Kidney (tissue), 13 donors: ENCODE measurements at regions not wholly inside any gene's neighbourhood (a gene's known extent, or its start where the extent isn't known, plus 50 kb on each side); places are given as distances from the start of the nearest gene placed in this dataset.

ENCODE experiments used
- DNase-seq, 5 donors: peaks; one replicate each; pipeline ENCODE4 v3.0.0-alpha.2; 2013 to 2020
- FAIRE-seq: peaks from 2 replicates; lab custom pipeline; 2012; peaks lifted over from hg19 to GRCh38; lab: Jason Lieb, UNC
- H3K27ac ChIP-seq, 2 donors: one replicate each; pipeline ENCODE4 v1.7.0; 2013; ENCODE audit warnings: low read depth in 2 of 2, low read length in 2 of 2, inconsistent platforms in 1 of 2
- H3K27me3 ChIP-seq: one replicate; pipeline ENCODE4 v1.7.1; 2013; ENCODE audit warnings: low read length, inconsistent platforms; ENCODE audit not compliant: control insufficient read depth, insufficient read depth
- H3K36me3 ChIP-seq, 3 donors: one replicate each; pipeline versions ENCODE4 v1.7.0 to v1.7.1; 2013; ENCODE audit warnings: low read length in 3 of 3, control low read depth in 1 of 3, inconsistent platforms in 1 of 3; ENCODE audit not compliant: insufficient read depth in 3 of 3, control insufficient read depth in 2 of 3
- H3K4me1 ChIP-seq, 3 donors: one replicate each; pipeline versions ENCODE4 v1.7.0 to v1.7.1; 2013; ENCODE audit warnings: low read length in 3 of 3, inconsistent platforms in 1 of 3, low read depth in 1 of 3; ENCODE audit not compliant: control insufficient read depth in 2 of 3, insufficient read depth in 2 of 3
- H3K4me3 ChIP-seq, 3 donors: one replicate each; pipeline versions ENCODE4 v1.7.0 to v1.8.1; 2013; ENCODE audit warnings: low read length in 3 of 3, control low read depth in 1 of 3, inconsistent platforms in 1 of 3
- H3K9ac ChIP-seq, 3 donors: one replicate each; pipeline versions ENCODE4 v1.7.0 to v1.7.1; 2013; ENCODE audit warnings: low read length in 3 of 3, control low read depth in 1 of 3, inconsistent platforms in 1 of 3
- H3K9me3 ChIP-seq, 3 donors: one replicate each; pipeline versions ENCODE4 v1.7.0 to v1.7.1; 2013; ENCODE audit warnings: low read length in 3 of 3, control low read depth in 1 of 3, inconsistent platforms in 1 of 3; ENCODE audit not compliant: control insufficient read depth in 2 of 3, insufficient read depth in 1 of 3
- intact Hi-C: fragments of 100-400 bp; cut with DNase I; formaldehyde crosslinking; loops from one replicate; pipeline ENCODE4 v1.11.1; 2022
- TF ChIP-seq, protein P1 (sequence below): IDR thresholded peaks from 3 replicates; pipeline ENCODE4 v1.5.1; 2012; ENCODE audit warnings: mild to moderate bottlenecking, moderate library complexity, borderline replicate concordance; ENCODE audit not compliant: insufficient read depth; ENCODE audit errors: extremely low read depth
- donor health status: control.
- donor health status: control.
- donor health status: control.
- donor health status: control.
- donor health status: control.
- donor health status: DM: yes; HTN: yes; CAD: no.
- donor health status: Normal renal cell carcinoma (clear cell type).

GRCh38 chr7:41568135-41568534, 134.8 kb downstream of the INHBA start:
- intact Hi-C loops, result no loop called here
- Histone ChIP-seq H3K27me3 (no peaks in the 10 kb centered on the region), H3K9me3 (no peaks in the 10 kb centered on the region), H3K9ac (no peak overlapping the region), H3K36me3 (no peaks in the 10 kb centered on the region), H3K4me3 (no peak overlapping the region), H3K27ac (no peak overlapping the region), H3K4me1 (no peaks in the 10 kb centered on the region)
- no peak for DNase-seq
- TF ChIP-seq, protein P1, sequence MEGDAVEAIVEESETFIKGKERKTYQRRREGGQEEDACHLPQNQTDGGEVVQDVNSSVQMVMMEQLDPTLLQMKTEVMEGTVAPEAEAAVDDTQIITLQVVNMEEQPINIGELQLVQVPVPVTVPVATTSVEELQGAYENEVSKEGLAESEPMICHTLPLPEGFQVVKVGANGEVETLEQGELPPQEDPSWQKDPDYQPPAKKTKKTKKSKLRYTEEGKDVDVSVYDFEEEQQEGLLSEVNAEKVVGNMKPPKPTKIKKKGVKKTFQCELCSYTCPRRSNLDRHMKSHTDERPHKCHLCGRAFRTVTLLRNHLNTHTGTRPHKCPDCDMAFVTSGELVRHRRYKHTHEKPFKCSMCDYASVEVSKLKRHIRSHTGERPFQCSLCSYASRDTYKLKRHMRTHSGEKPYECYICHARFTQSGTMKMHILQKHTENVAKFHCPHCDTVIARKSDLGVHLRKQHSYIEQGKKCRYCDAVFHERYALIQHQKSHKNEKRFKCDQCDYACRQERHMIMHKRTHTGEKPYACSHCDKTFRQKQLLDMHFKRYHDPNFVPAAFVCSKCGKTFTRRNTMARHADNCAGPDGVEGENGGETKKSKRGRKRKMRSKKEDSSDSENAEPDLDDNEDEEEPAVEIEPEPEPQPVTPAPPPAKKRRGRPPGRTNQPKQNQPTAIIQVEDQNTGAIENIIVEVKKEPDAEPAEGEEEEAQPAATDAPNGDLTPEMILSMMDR, result no peak
- no peak for FAIRE-seq

DNA sequence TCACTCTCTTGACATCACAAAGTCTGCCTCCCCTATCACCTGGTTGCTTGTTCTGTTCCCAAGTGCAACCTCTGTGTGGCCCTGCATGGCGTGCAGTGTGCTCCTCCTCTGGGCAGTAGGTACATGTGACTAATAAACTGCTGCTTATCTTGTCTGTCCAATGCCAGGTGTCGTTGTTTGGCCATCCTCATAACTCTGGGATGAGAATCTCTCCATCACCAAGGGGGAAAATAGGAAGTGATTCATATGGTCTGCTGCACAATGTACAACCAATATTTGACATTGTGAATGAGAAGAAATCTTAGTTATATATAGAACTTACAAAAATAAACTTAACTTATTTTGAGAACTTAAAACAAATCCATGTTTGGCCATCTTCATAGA, 135.2 kb downstream of the INHBA start:
- DNase-seq, result no peak
- FAIRE-seq, result no peak
- Histone ChIP-seq H3K36me3 (no peaks in the 10 kb centered on the region), H3K27ac (no peak overlapping the region), H3K9ac (no peak overlapping the region), H3K4me1 (no peaks in the 10 kb centered on the region), H3K9me3 (no peaks in the 10 kb centered on the region), H3K4me3 (no peak overlapping the region), H3K27me3 (no peaks in the 10 kb centered on the region)
- intact Hi-C loops, result no loop called here
- TF ChIP-seq, protein P1, result no peak

GRCh38 chr7:41567031-41567730, 135.7 kb downstream of the INHBA start:
- Histone ChIP-seq H3K36me3 (no peaks in the 10 kb centered on the region), H3K4me1 (no peaks in the 10 kb centered on the region), H3K27ac (no peak overlapping the region), H3K4me3 (no peak overlapping the region), H3K9ac (no peak overlapping the region), H3K9me3 (no peaks in the 10 kb centered on the region), H3K27me3 (no peaks in the 10 kb centered on the region)
- intact Hi-C loops, result no loop called here
- TF ChIP-seq, protein P1, result no peak
- FAIRE-seq (no peak), DNase-seq (no peak)

GRCh38 chr7:41566581-41566980, 136.3 kb downstream of the INHBA start:
- no peak overlapping the region for H3K27ac ChIP-seq
- no peaks in the 10 kb centered on the region for H3K9me3 ChIP-seq
- DNase-seq (no peak), FAIRE-seq (no peak)
- no peaks in the 10 kb centered on the region for H3K27me3 ChIP-seq
- intact Hi-C loops, result no loop called here
- H3K4me1 ChIP-seq, result no peaks in the 10 kb centered on the region
- no peaks in the 10 kb centered on the region for H3K36me3 ChIP-seq
- TF ChIP-seq, protein P1, result no peak
- H3K9ac ChIP-seq, result no peak overlapping the region
- H3K4me3 ChIP-seq, result no peak overlapping the region
